A549 (cell line): ENCODE measurements at regions not wholly inside any gene's neighbourhood (a gene's known extent, or its start where the extent isn't known, plus 50 kb on each side); places are given as distances from the start of the nearest gene placed in this dataset.

Experiments
- ATAC-seq, 2 experiments: fragments of 200-7000 bp in 1 of 2; fragments of >200 bp in 1 of 2; cut with Nextera tagmentation in 1 of 2; cut with Tn5 transposase in 1 of 2; 3 replicates each; pipeline versions ENCODE4 v1.8.0 to v1.9.1; 2018 to 2020; ENCODE audit warnings: mild to moderate bottlenecking in 1 of 2, moderate library complexity in 1 of 2
- CTCF ChIA-PET: fragments of 300-600 bp; sonication (Branson Sonifier 250); formaldehyde crosslinking; extraction: SDS; loops from one replicate; lab custom pipeline; 2021; ENCODE audit warnings: antibody characterized with exemption, inconsistent platforms; lab: Yijun Ruan, JAX
- POLR2A ChIA-PET: fragments of 350-600 bp; formaldehyde crosslinking; extraction: SDS; loops from one replicate; lab custom pipeline; 2021; ENCODE audit warnings: antibody characterized with exemption, inconsistent platforms; lab: Yijun Ruan, JAX
- DNase-seq, 2 experiments: peaks; one replicate each; pipeline versions ENCODE4 v3.0.0 to v3.0.0-alpha.2; 2011 to 2016; ENCODE audit warnings: low read depth in 1 of 2, low spot score in 1 of 2
- FAIRE-seq: peaks from 2 replicates; lab custom pipeline; 2011; peaks lifted over from hg19 to GRCh38; lab: Jason Lieb, UNC
- H3K27ac ChIP-seq, 2 experiments: fragments of >200 bp; sonication (Bioruptor Twin); formaldehyde crosslinking; 3 replicates each; pipeline ENCODE4 v1.5.1; 2016 to 2017
- H3K4me1 ChIP-seq: fragments of >200 bp; sonication (Bioruptor Twin); formaldehyde crosslinking; 3 replicates; pipeline ENCODE4 v1.6.1; 2016
- H3K4me2 ChIP-seq: fragments of >200 bp; sonication (Bioruptor Twin); formaldehyde crosslinking; 3 replicates; pipeline ENCODE4 v1.6.1; 2016
- H3K4me3 ChIP-seq: fragments of >200 bp; sonication (Bioruptor Twin); formaldehyde crosslinking; 3 replicates; pipeline ENCODE4 v1.5.1; 2016
- H3K9me3 ChIP-seq: fragments of >200 bp; sonication (Bioruptor Twin); formaldehyde crosslinking; 3 replicates; pipeline ENCODE4 v1.6.1; 2016
- BCL3 ChIP-seq: fragments of >200 bp; sonication (Bioruptor Twin); formaldehyde crosslinking; IDR thresholded peaks from 3 replicates; pipeline ENCODE4 v1.6.1; 2016
- BHLHE40 ChIP-seq: IDR thresholded peaks from 2 replicates; pipeline ENCODE4 v1.6.1; 2012; ENCODE audit warnings: low read depth, low read length, inconsistent platforms
- CBX2 ChIP-seq: fragments of 200-600 bp; sonication (generic); IDR thresholded peaks from 2 replicates; pipeline ENCODE4 v1.6.1; 2016; ENCODE audit warnings: low read depth, mild to moderate bottlenecking, borderline replicate concordance
- CTCF ChIP-seq: fragments of >200 bp; sonication (Bioruptor Twin); formaldehyde crosslinking; IDR thresholded peaks from 3 replicates; pipeline ENCODE4 v1.5.1; 2016
- EHF ChIP-seq: fragments of 250-450 bp; sonication (Bioruptor Pico); IDR thresholded peaks from 2 replicates; pipeline ENCODE4 v1.5.0; 2020; ENCODE audit warnings: mild to moderate bottlenecking
- ELK1 ChIP-seq: fragments of 150-350 bp; IDR thresholded peaks from 2 replicates; pipeline ENCODE4 v1.6.1; 2014; ENCODE audit warnings: low read depth, mild to moderate bottlenecking, low read length
- FOXS1 ChIP-seq: fragments of 250-450 bp; sonication (Bioruptor Pico); IDR thresholded peaks from 2 replicates; pipeline ENCODE4 v1.5.0; 2020; ENCODE audit warnings: mild to moderate bottlenecking, moderate library complexity
- GATA3 ChIP-seq: IDR thresholded peaks from 2 replicates; pipeline ENCODE4 v1.6.1; 2012; ENCODE audit warnings: borderline replicate concordance
- HDAC2 ChIP-seq: fragments of 200-600 bp; sonication (generic); IDR thresholded peaks from 2 replicates; pipeline ENCODE4 v1.6.1; 2016
- HEYL ChIP-seq: fragments of 250-450 bp; sonication (Bioruptor Pico); IDR thresholded peaks from 2 replicates; pipeline ENCODE4 v1.8.0; 2021; ENCODE audit warnings: mild to moderate bottlenecking, moderate library complexity
- HMGXB4 ChIP-seq: fragments of 250-450 bp; sonication (Bioruptor Pico); IDR thresholded peaks from 2 replicates; pipeline ENCODE4 v1.5.0; 2021; ENCODE audit warnings: mild to moderate bottlenecking, moderate library complexity, borderline replicate concordance
- HOXB5 ChIP-seq: fragments of 250-450 bp; sonication (Bioruptor Pico); IDR thresholded peaks from 2 replicates; pipeline ENCODE4 v1.5.0; 2020; ENCODE audit warnings: mild to moderate bottlenecking, moderate library complexity
- MYC ChIP-seq: IDR thresholded peaks from 2 replicates; pipeline ENCODE4 v1.6.1; 2012; ENCODE audit warnings: mild to moderate bottlenecking, inconsistent platforms, low read length, improper control_type of control experiment, borderline replicate concordance
- NPAS2 ChIP-seq: fragments of 250-450 bp; sonication (Bioruptor Pico); IDR thresholded peaks from 2 replicates; pipeline ENCODE4 v1.8.0; 2022; ENCODE audit warnings: mild to moderate bottlenecking, moderate library complexity, borderline replicate concordance
- PHF8 ChIP-seq: fragments of 200-600 bp; sonication (generic); IDR thresholded peaks from 2 replicates; pipeline ENCODE4 v1.6.1; 2016; ENCODE audit warnings: low read depth, mild to moderate bottlenecking, antibody characterized with exemption, moderate library complexity, borderline replicate concordance
- RARB ChIP-seq: fragments of 250-450 bp; sonication (Bioruptor Pico); IDR thresholded peaks from 2 replicates; pipeline ENCODE4 v1.8.0; 2021; ENCODE audit warnings: mild to moderate bottlenecking, moderate library complexity
- RFX5 ChIP-seq: fragments of 450-650 bp; IDR thresholded peaks from 2 replicates; pipeline ENCODE4 v1.7.1; 2014; ENCODE audit warnings: antibody characterized with exemption, mild to moderate bottlenecking, moderate library complexity
- RNF2 ChIP-seq: fragments of 200-600 bp; sonication (generic); IDR thresholded peaks from 2 replicates; pipeline ENCODE4 v1.6.1; 2016; ENCODE audit warnings: low read depth, mild to moderate bottlenecking, antibody characterized with exemption, moderate library complexity, borderline replicate concordance
- TP53 ChIP-seq: fragments of 250-450 bp; sonication (Bioruptor Pico); IDR thresholded peaks from 2 replicates; pipeline ENCODE4 v1.5.0; 2021; ENCODE audit warnings: mild to moderate bottlenecking, moderate library complexity
- ZC3H11A ChIP-seq: fragments of 450-650 bp; IDR thresholded peaks from 2 replicates; pipeline ENCODE4 v1.6.1; 2014; ENCODE audit warnings: antibody characterized with exemption, mild to moderate bottlenecking
- WGBS: methylation state at CpG from one replicate; pipeline ENCODE4 v1.1.6; 2017; ENCODE audit errors: missing lambda C conversion rate; 5-methylcytosine and 5-hydroxymethylcytosine counted together

- 43% methylated on average over 6 of the region's 6 CpGs for WGBS
- H3K27ac ChIP-seq: no peak overlapping the region
- H3K9me3 ChIP-seq: no peaks in the 10 kb centered on the region
- DNase-seq (no peak), ATAC-seq (no peak), FAIRE-seq (no peak)
- CTCF ChIA-PET: no interaction called here
- no peak overlapping the region for H3K4me2 ChIP-seq
- no peak overlapping the region for H3K4me3 ChIP-seq
- TF ChIP-seq RARB (CRISPR knock-in tag) (no peak), RNF2 (no peak), CTCF (no peak), GATA3 (no peak), MYC (no peak), CBX2 (no peak), HMGXB4 (CRISPR knock-in tag) (no peak), BCL3 (no peak), ZC3H11A (no peak), ELK1 (no peak), NPAS2 (CRISPR knock-in tag) (no peak), BHLHE40 (no peak), PHF8 (no peak), EHF (no peak), RFX5 (no peak), TP53 (no peak), FOXS1 (CRISPR knock-in tag) (no peak)
- H3K4me1 ChIP-seq: no peaks in the 10 kb centered on the region
- POLR2A ChIA-PET: no interaction called here
These were observed 89.1 kb downstream of the FAM76B start for GRCh38 chr11:95700471-95700817.

- ChIA-PET POLR2A (interaction anchor here (0.6 kb wide), 1 partner anchor 956 kb away, joined by 6 read pairs; no protein-coding TSS in a partner anchor), CTCF (no interaction called here)
- Histone ChIP-seq H3K9me3 (no peaks in the 10 kb centered on the region), H3K4me2 (no peak overlapping the region), H3K4me3 (no peak overlapping the region), H3K4me1 (no peaks in the 10 kb centered on the region), H3K27ac (no peak overlapping the region)
- ATAC-seq: no peak
- no peak for DNase-seq
- FAIRE-seq: no peak
- TF ChIP-seq HDAC2: no peak
- no peak for TF ChIP-seq HEYL
- no peak for TF ChIP-seq HOXB5 (CRISPR knock-in tag)
- 64% methylated on average over 2 of the region's 2 CpGs for WGBS
These were observed 89.7 kb downstream of the FAM76B start for GRCh38 chr11:95699631-95700470.
